ENCODE measurements at regions not wholly inside any gene's neighbourhood (a gene's known extent, or its start where the extent isn't known, plus 50 kb on each side); places are given as distances from the start of the nearest gene placed in this dataset.
A peak's percentile ranks its signal among the peaks of the same experiment; 100 is the strongest.

DNA sequence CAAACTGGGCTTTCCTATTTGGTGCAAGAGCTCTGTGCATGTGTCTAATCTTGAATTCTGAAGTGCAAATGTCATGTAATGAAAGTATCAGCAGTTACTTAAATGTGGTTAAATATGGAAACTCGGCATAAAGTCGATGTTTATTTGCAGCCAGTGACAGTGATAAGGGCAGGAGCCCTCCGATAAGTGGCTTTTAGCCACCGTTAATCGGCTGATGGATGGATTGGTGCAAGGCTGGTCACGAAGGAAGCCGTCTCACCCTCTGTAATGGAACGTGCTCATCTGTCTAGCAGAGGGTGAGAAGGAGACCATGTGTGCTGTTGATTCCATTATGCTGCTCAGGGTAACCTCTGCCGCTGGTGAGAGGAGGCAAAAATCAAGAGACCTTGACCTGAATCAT lies 121.8 kb upstream of the PAX6 start:
- DNase-seq (no peak), ATAC-seq (peak in 4 of 8 donors; percentile 54 to 80 (median 74))
- intact Hi-C loops (cut with DNase I): no loop called here
- peaks cover 0 to 12% (median 0%) of the 10 kb centered on the region in 9 donors for H3K4me1 ChIP-seq
- no peaks in the 10 kb centered on the region for H3K9me3 ChIP-seq
- TF ChIP-seq, protein P1, sequence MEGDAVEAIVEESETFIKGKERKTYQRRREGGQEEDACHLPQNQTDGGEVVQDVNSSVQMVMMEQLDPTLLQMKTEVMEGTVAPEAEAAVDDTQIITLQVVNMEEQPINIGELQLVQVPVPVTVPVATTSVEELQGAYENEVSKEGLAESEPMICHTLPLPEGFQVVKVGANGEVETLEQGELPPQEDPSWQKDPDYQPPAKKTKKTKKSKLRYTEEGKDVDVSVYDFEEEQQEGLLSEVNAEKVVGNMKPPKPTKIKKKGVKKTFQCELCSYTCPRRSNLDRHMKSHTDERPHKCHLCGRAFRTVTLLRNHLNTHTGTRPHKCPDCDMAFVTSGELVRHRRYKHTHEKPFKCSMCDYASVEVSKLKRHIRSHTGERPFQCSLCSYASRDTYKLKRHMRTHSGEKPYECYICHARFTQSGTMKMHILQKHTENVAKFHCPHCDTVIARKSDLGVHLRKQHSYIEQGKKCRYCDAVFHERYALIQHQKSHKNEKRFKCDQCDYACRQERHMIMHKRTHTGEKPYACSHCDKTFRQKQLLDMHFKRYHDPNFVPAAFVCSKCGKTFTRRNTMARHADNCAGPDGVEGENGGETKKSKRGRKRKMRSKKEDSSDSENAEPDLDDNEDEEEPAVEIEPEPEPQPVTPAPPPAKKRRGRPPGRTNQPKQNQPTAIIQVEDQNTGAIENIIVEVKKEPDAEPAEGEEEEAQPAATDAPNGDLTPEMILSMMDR (IDR thresholded peaks at IDR 0.05): no peak
- no peaks in the 10 kb centered on the region for H3K36me3 ChIP-seq
- H3K4me3 ChIP-seq: no peak overlapping the region
- H3K27me3 ChIP-seq: peaks cover 0 to 8% (median 0%) of the 10 kb centered on the region in 7 donors
- 22 to 36% methylated on average over 9 of the region's 9 CpGs for WGBS, 2 donors
- H3K27ac ChIP-seq: no peak overlapping the region

DNA sequence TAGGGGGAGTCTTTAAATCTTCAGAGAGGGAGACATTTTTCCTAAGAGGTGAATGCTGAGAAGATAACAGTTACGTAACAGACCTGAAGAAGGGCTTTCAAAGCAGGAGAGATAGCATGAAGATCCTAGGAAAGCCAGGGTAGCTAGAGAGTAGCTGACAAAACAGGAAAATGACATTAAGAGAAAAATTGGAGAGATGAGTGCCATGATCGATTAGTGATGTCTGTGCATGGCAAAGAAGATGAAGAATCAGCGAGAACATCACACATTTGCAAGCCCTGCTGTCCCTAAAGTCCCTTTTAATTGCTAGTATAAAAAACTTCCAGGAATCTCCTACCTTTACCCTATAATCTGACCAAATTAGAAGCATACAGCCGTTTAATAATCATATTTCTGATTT lies 116.9 kb upstream of the PAX6 start:
- Histone ChIP-seq H3K9me3 (no peaks in the 10 kb centered on the region), H3K36me3 (no peaks in the 10 kb centered on the region), H3K4me1 (peaks cover 0 to 5% (median 0%) of the 10 kb centered on the region in 9 donors), H3K4me3 (no peak overlapping the region), H3K27ac (no peak overlapping the region), H3K27me3 (peaks cover 0 to 2% (median 0%) of the 10 kb centered on the region in 7 donors)
- ATAC-seq (no peak), DNase-seq (no peak)
- TF ChIP-seq, protein P1 (IDR thresholded peaks at IDR 0.05): no peak
- WGBS, 2 donors: 77 to 79% methylated on average over 4 of the region's 4 CpGs
- intact Hi-C loops (cut with DNase I): no loop called here

DNA sequence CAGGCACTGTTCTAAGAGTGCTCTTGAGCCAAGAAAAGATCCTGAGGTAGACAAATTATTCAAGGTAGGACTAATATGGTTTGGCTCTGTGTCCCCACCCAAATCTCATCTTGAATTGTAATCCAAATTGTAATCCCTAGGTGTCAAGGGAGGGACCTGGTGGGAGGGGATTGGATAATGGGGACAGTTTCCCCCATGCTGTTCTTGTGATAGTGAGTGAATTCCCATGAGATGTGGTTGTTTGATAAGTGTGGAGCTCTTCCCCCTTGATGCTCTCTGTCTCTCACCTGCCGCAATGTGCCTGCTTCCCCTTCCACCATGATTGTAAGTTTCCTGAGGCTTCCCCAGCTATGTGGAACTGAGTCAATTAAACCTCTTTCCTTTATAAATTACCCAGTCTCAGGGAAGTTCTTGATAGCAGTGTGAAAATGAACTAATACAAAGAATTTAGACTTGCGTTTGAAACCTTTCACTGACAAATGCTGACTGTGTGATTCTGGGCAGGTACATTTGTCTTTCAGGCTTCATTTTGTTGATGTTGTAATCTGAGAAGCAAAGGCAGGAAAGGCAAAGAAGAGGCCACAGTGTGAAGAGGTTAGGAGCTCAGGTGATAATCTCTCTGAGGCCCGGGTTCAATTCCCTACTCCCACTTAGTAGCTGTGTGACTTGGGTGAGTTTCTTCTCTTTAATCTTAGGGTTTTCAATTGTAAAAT lies 115.8 kb upstream of the PAX6 start:
- H3K36me3 ChIP-seq: no peaks in the 10 kb centered on the region
- H3K27ac ChIP-seq: no peak overlapping the region
- intact Hi-C loops (cut with DNase I): no loop called here
- H3K27me3 ChIP-seq: no peaks in the 10 kb centered on the region
- TF ChIP-seq, protein P1 (IDR thresholded peaks at IDR 0.05): no peak
- no peak overlapping the region for H3K4me3 ChIP-seq
- DNase-seq: no peak
- no peaks in the 10 kb centered on the region for H3K9me3 ChIP-seq
- H3K4me1 ChIP-seq: no peaks in the 10 kb centered on the region
- ATAC-seq: no peak
- WGBS, 2 donors: 42 to 53% methylated on average over 3 of the region's 3 CpGs

GRCh38 chr11:31926106-31926505 lies 115.0 kb upstream of the PAX6 start:
- TF ChIP-seq, protein P1 (IDR thresholded peaks at IDR 0.05): no peak
- DNase-seq (no peak), ATAC-seq (no peak)
- H3K4me1 ChIP-seq: no peaks in the 10 kb centered on the region
- no peaks in the 10 kb centered on the region for H3K36me3 ChIP-seq
- H3K27ac ChIP-seq: no peak overlapping the region
- H3K27me3 ChIP-seq: no peaks in the 10 kb centered on the region
- H3K9me3 ChIP-seq: no peaks in the 10 kb centered on the region
- intact Hi-C loops (cut with DNase I): no loop called here
- H3K4me3 ChIP-seq: no peak overlapping the region
- WGBS, 2 donors: 77 to 79% methylated on average over 4 of the region's 4 CpGs
